Skeletal muscle tissue (tissue), 3 donors: ENCODE measurements at regions not wholly inside any gene's neighbourhood (a gene's known extent, or its start where the extent isn't known, plus 50 kb on each side); places are given as distances from the start of the nearest gene placed in this dataset.

ENCODE experiments used
- H3K27ac ChIP-seq: one replicate; pipeline ENCODE4 v1.7.0; 2013; ENCODE audit warnings: mild to moderate bottlenecking, low read depth, low read length, inconsistent platforms
- H3K27me3 ChIP-seq, 3 donors: one replicate each; pipeline ENCODE4 v1.7.0; 2013; ENCODE audit warnings: low read length in 3 of 3; ENCODE audit not compliant: control insufficient read depth in 3 of 3, insufficient read depth in 3 of 3
- H3K36me3 ChIP-seq, 3 donors: one replicate each; pipeline ENCODE4 v1.7.0; 2013; ENCODE audit warnings: low read length in 3 of 3; ENCODE audit not compliant: control insufficient read depth in 3 of 3, insufficient read depth in 3 of 3
- H3K4me1 ChIP-seq, 3 donors: one replicate each; pipeline ENCODE4 v1.7.0; 2013; ENCODE audit warnings: low read length in 3 of 3, mild to moderate bottlenecking in 3 of 3; ENCODE audit not compliant: control insufficient read depth in 3 of 3, insufficient read depth in 3 of 3
- H3K4me3 ChIP-seq, 3 donors: one replicate each; pipeline ENCODE4 v1.7.0; 2013; ENCODE audit warnings: low read length in 3 of 3
- H3K9ac ChIP-seq, 3 donors: one replicate each; pipeline ENCODE4 v1.7.0; 2013; ENCODE audit warnings: low read length in 3 of 3, mild to moderate bottlenecking in 3 of 3, moderate library complexity in 2 of 3, low read depth in 1 of 3
- H3K9me3 ChIP-seq, 3 donors: one replicate each; pipeline ENCODE4 v1.7.0; 2013; ENCODE audit warnings: low read length in 3 of 3; ENCODE audit not compliant: control insufficient read depth in 3 of 3
- donor health status: Osteomylitis.

GRCh38 chr10:65375528-65375927 lies 1550.3 kb upstream of the LRRTM3 start:
- Histone ChIP-seq H3K27ac (no peak overlapping the region), H3K4me1 (no peaks in the 10 kb centered on the region), H3K27me3 (no peaks in the 10 kb centered on the region), H3K9me3 (no peaks in the 10 kb centered on the region), H3K9ac (no peak overlapping the region), H3K36me3 (no peaks in the 10 kb centered on the region), H3K4me3 (no peak overlapping the region)

- Histone ChIP-seq H3K4me1 (no peaks in the 10 kb centered on the region), H3K27ac (no peak overlapping the region), H3K4me3 (no peak overlapping the region), H3K9me3 (no peaks in the 10 kb centered on the region), H3K27me3 (no peaks in the 10 kb centered on the region), H3K9ac (no peak overlapping the region), H3K36me3 (no peaks in the 10 kb centered on the region)
These were observed 1548.1 kb upstream of the LRRTM3 start for GRCh38 chr10:65377687-65378086.

- H3K9ac ChIP-seq: no peak overlapping the region
These were observed 1531.1 kb upstream of the LRRTM3 start for GRCh38 chr10:65394502-65395297.

GRCh38 chr10:65395631-65396030 lies 1530.2 kb upstream of the LRRTM3 start:
- Histone ChIP-seq H3K9me3 (no peaks in the 10 kb centered on the region), H3K4me3 (no peak overlapping the region), H3K9ac (no peak overlapping the region), H3K27me3 (no peaks in the 10 kb centered on the region), H3K27ac (no peak overlapping the region), H3K4me1 (no peaks in the 10 kb centered on the region), H3K36me3 (no peaks in the 10 kb centered on the region)

More at GRCh38 chr10:65394502-65395297, 1531.1 kb upstream of the LRRTM3 start:
- no peaks in the 10 kb centered on the region for H3K27me3 ChIP-seq
- no peak overlapping the region for H3K27ac ChIP-seq
- H3K9me3 ChIP-seq: no peaks in the 10 kb centered on the region
- H3K4me1 ChIP-seq: no peaks in the 10 kb centered on the region
- H3K36me3 ChIP-seq: no peaks in the 10 kb centered on the region
- H3K4me3 ChIP-seq: no peak overlapping the region

GRCh38 chr10:65396997-65397396 lies 1528.8 kb upstream of the LRRTM3 start:
- no peaks in the 10 kb centered on the region for H3K9me3 ChIP-seq
- H3K36me3 ChIP-seq: no peaks in the 10 kb centered on the region
- no peaks in the 10 kb centered on the region for H3K27me3 ChIP-seq

GRCh38 chr10:65408401-65408800 lies 1517.4 kb upstream of the LRRTM3 start:
- H3K9ac ChIP-seq: no peak overlapping the region
- H3K27me3 ChIP-seq: no peaks in the 10 kb centered on the region
- no peak overlapping the region for H3K4me3 ChIP-seq
- H3K36me3 ChIP-seq: no peaks in the 10 kb centered on the region
- H3K9me3 ChIP-seq: no peaks in the 10 kb centered on the region
- H3K27ac ChIP-seq: no peak overlapping the region
- H3K4me1 ChIP-seq: no peaks in the 10 kb centered on the region

More at GRCh38 chr10:65396997-65397396, 1528.8 kb upstream of the LRRTM3 start:
- no peak overlapping the region for H3K27ac ChIP-seq
- H3K9ac ChIP-seq: no peak overlapping the region
- H3K4me3 ChIP-seq: no peak overlapping the region
- no peaks in the 10 kb centered on the region for H3K4me1 ChIP-seq

DNA sequence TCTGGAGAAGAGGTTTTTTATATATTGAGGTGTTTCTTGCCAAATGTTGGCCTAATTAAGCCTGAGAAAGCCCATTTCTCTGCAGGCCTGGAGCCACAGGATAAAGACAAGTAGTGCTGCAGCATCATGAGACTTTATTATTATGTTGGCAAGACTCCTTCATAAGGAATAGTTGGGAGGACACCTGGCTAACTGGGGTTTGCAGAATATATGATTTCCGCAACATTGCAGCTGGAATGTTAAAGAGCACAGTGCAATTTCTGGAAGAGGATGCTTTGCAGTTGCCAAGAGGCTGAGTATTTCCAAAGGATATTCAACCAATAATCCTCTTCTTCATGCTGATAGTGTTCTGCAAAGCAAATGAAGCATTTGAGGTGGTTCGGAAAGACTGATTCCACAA lies 1512.8 kb upstream of the LRRTM3 start:
- Histone ChIP-seq H3K9me3 (no peaks in the 10 kb centered on the region), H3K27ac (no peak overlapping the region), H3K27me3 (no peaks in the 10 kb centered on the region), H3K9ac (no peak overlapping the region), H3K4me1 (no peaks in the 10 kb centered on the region), H3K4me3 (no peak overlapping the region), H3K36me3 (no peaks in the 10 kb centered on the region)

DNA sequence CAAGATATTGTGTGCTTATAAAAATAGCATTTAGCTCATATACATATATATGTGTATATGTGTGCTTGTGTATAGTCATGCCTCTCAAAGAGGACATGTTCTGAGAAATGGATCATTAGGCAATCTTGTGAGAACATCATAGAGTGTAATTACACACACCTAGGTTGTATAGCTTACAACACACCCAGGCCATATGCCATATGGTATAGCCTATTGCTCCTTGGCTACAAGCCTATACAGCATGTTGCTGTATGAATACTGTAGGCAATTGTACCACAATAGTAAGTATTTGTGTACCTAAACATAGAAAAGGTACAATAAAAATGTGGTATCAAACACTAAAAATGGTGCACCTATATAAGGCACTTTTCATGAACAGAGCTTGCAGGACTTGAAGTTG lies 1510.5 kb upstream of the LRRTM3 start:
- no peak overlapping the region for H3K4me3 ChIP-seq
- H3K9ac ChIP-seq: no peak overlapping the region
- no peaks in the 10 kb centered on the region for H3K9me3 ChIP-seq
- no peaks in the 10 kb centered on the region for H3K4me1 ChIP-seq
- H3K27me3 ChIP-seq: no peaks in the 10 kb centered on the region
- no peaks in the 10 kb centered on the region for H3K36me3 ChIP-seq
- H3K27ac ChIP-seq: no peak overlapping the region

- no peaks in the 10 kb centered on the region for H3K9me3 ChIP-seq
- no peak overlapping the region for H3K27ac ChIP-seq
- H3K27me3 ChIP-seq: no peaks in the 10 kb centered on the region
- no peak overlapping the region for H3K9ac ChIP-seq
- H3K4me1 ChIP-seq: no peaks in the 10 kb centered on the region
- no peaks in the 10 kb centered on the region for H3K36me3 ChIP-seq
- no peak overlapping the region for H3K4me3 ChIP-seq
These were observed 1509.7 kb upstream of the LRRTM3 start for GRCh38 chr10:65416094-65416493.

GRCh38 chr10:65419629-65420028 lies 1506.2 kb upstream of the LRRTM3 start:
- no peaks in the 10 kb centered on the region for H3K9me3 ChIP-seq
- no peaks in the 10 kb centered on the region for H3K36me3 ChIP-seq
- no peak overlapping the region for H3K4me3 ChIP-seq
- H3K4me1 ChIP-seq: no peaks in the 10 kb centered on the region
- H3K27me3 ChIP-seq: no peaks in the 10 kb centered on the region
- no peak overlapping the region for H3K9ac ChIP-seq
- H3K27ac ChIP-seq: no peak overlapping the region
